ENCODE measurements at regions not wholly inside any gene's neighbourhood (a gene's known extent, or its start where the extent isn't known, plus 50 kb on each side); places are given as distances from the start of the nearest gene placed in this dataset.

DNA sequence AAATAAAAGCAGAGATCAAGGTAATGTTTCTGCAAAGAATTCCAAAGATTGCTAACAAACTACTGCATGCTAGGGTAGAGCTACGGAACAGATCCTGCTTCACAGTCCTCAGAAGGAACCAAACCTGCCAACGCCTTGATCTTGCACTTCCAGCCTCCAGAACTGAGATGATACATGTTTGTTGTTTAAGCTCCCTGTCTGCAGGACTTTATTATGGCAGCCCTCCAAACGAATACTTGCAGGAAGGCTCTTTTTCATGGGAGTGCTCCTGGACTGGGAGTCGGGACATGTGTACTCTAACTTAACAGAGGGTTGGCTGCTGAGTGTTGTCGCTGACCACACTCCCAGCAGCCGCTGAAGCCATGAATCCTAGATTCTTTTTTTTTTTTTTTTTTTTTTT lies 808.8 kb upstream of the EEF2KMT start:
- Histone ChIP-seq H3K4me2 (ENCODE audit: insufficient read depth, low read length) (no peak overlapping the region), H3K4me1 (ENCODE audit: control insufficient read depth, extremely low read depth, insufficient read depth, low read length) (no peaks in the 10 kb centered on the region), H3K27ac (ENCODE audit: insufficient read depth, low read depth, low read length) (no peak overlapping the region), H3K4me3 (replicated peaks in 1 of 3; ENCODE audit: insufficient read depth in 1 of 3, low read depth in 1 of 3, low read length in 3 of 3) (no peak overlapping the region), H3K9me3 (replicated peaks; ENCODE audit: control insufficient read depth, insufficient read depth, low read length) (peaks cover 4% of the 10 kb centered on the region), H3K79me2 (ENCODE audit: control insufficient read depth, insufficient read depth, low read length) (no peaks in the 10 kb centered on the region), H3K27me3 (ENCODE audit: control insufficient read depth in 2 of 2, insufficient read depth in 2 of 2, low read length in 2 of 2) (no peaks in the 10 kb centered on the region), H2AFZ (ENCODE audit: low read depth, low read length) (no peak overlapping the region), H3K36me3 (ENCODE audit: control insufficient read depth in 2 of 2, extremely low read depth in 1 of 2, insufficient read depth in 2 of 2, low read length in 2 of 2) (no peaks in the 10 kb centered on the region), H3K9ac (replicated peaks; ENCODE audit: extremely low read depth, insufficient read depth, low read length) (no peak overlapping the region), H3K9me1 (replicated peaks; ENCODE audit: control insufficient read depth, extremely low read depth, insufficient read depth, low read length) (no peaks in the 10 kb centered on the region), H4K20me1 (replicated peaks; ENCODE audit: control insufficient read depth, extremely low read depth, insufficient read depth, low read length) (no peaks in the 10 kb centered on the region)
- BruUV-seq (replicated peaks) = no TSS peak
- dilution Hi-C loops (cut with MboI; ENCODE audit: extremely low pct_ligation_motif_present, low sequenced_read_pairs) (no loop called here), intact Hi-C loops (cut with micrococcal nuclease) (no loop called here)
- FAIRE-seq (no peak), DNase-seq (ENCODE audit: low read depth, low spot score) (no peak)
- TF ChIP-seq POLR2A (IDR thresholded peaks at IDR 0.05; ENCODE audit: low read depth, low read length) = no peak
- TF ChIP-seq, protein P1, sequence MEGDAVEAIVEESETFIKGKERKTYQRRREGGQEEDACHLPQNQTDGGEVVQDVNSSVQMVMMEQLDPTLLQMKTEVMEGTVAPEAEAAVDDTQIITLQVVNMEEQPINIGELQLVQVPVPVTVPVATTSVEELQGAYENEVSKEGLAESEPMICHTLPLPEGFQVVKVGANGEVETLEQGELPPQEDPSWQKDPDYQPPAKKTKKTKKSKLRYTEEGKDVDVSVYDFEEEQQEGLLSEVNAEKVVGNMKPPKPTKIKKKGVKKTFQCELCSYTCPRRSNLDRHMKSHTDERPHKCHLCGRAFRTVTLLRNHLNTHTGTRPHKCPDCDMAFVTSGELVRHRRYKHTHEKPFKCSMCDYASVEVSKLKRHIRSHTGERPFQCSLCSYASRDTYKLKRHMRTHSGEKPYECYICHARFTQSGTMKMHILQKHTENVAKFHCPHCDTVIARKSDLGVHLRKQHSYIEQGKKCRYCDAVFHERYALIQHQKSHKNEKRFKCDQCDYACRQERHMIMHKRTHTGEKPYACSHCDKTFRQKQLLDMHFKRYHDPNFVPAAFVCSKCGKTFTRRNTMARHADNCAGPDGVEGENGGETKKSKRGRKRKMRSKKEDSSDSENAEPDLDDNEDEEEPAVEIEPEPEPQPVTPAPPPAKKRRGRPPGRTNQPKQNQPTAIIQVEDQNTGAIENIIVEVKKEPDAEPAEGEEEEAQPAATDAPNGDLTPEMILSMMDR (IDR thresholded peaks at IDR 0.05; ENCODE audit: extremely low read depth in 1 of 2, insufficient read depth in 1 of 2, low read depth in 1 of 2, low read length in 2 of 2) = no peak
- no peak for TF ChIP-seq MYC (IDR thresholded peaks at IDR 0.05; ENCODE audit: low read depth, low read length)
- no peak for TF ChIP-seq GATA2 (IDR thresholded peaks at IDR 0.05; ENCODE audit: insufficient read depth, insufficient read length, low read depth, low read length)
- TF ChIP-seq, protein P2, sequence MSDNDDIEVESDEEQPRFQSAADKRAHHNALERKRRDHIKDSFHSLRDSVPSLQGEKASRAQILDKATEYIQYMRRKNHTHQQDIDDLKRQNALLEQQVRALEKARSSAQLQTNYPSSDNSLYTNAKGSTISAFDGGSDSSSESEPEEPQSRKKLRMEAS (IDR thresholded peaks at IDR 0.05; ENCODE audit: insufficient read depth, insufficient read length) = no peak
- no peak for TF ChIP-seq EZH2 (IDR thresholded peaks at IDR 0.05; ENCODE audit: borderline replicate concordance, low read depth, low read length, severe bottlenecking)
- TF ChIP-seq POLR2AphosphoS5 (IDR thresholded peaks at IDR 0.05; ENCODE audit: insufficient read depth, low read depth, low read length) = no peak
- no peak for TF ChIP-seq FOS (IDR thresholded peaks at IDR 0.05; ENCODE audit: borderline replicate concordance, insufficient read depth, low read length)
- no peak for TF ChIP-seq JUN (IDR thresholded peaks at IDR 0.05; ENCODE audit: borderline replicate concordance, insufficient read depth, insufficient read length, low read depth)
- CTCF ChIA-PET = no interaction called here
- POLR2A ChIA-PET = no interaction called here
